ENCODE measurements at regions not wholly inside any gene's neighbourhood (a gene's known extent, or its start where the extent isn't known, plus 50 kb on each side); places are given as distances from the start of the nearest gene placed in this dataset.

- DNase-seq (ENCODE audit: low read depth): no peak
- no peak overlapping the region for H3K4me3 ChIP-seq (ENCODE audit: low read length)
- TF ChIP-seq, protein P1, sequence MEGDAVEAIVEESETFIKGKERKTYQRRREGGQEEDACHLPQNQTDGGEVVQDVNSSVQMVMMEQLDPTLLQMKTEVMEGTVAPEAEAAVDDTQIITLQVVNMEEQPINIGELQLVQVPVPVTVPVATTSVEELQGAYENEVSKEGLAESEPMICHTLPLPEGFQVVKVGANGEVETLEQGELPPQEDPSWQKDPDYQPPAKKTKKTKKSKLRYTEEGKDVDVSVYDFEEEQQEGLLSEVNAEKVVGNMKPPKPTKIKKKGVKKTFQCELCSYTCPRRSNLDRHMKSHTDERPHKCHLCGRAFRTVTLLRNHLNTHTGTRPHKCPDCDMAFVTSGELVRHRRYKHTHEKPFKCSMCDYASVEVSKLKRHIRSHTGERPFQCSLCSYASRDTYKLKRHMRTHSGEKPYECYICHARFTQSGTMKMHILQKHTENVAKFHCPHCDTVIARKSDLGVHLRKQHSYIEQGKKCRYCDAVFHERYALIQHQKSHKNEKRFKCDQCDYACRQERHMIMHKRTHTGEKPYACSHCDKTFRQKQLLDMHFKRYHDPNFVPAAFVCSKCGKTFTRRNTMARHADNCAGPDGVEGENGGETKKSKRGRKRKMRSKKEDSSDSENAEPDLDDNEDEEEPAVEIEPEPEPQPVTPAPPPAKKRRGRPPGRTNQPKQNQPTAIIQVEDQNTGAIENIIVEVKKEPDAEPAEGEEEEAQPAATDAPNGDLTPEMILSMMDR (conservative IDR thresholded peaks at IDR 0.05; ENCODE audit: low read depth, low read length): no peak
These were observed 883.1 kb downstream of the TTLL7 start for GRCh38 chr1:83115785-83116184.

GRCh38 chr1:83114136-83114834, 884.6 kb downstream of the TTLL7 start:
- TF ChIP-seq, protein P1 (conservative IDR thresholded peaks at IDR 0.05; ENCODE audit: low read depth, low read length): no peak
- DNase-seq (ENCODE audit: low read depth): no peak
- H3K4me3 ChIP-seq (ENCODE audit: low read length): no peak overlapping the region

GRCh38 chr1:83113652-83114051, 885.3 kb downstream of the TTLL7 start:
- TF ChIP-seq, protein P1 (conservative IDR thresholded peaks at IDR 0.05; ENCODE audit: low read depth, low read length): no peak
- no peak for DNase-seq (ENCODE audit: low read depth)
- H3K4me3 ChIP-seq (ENCODE audit: low read length): no peak overlapping the region

DNA sequence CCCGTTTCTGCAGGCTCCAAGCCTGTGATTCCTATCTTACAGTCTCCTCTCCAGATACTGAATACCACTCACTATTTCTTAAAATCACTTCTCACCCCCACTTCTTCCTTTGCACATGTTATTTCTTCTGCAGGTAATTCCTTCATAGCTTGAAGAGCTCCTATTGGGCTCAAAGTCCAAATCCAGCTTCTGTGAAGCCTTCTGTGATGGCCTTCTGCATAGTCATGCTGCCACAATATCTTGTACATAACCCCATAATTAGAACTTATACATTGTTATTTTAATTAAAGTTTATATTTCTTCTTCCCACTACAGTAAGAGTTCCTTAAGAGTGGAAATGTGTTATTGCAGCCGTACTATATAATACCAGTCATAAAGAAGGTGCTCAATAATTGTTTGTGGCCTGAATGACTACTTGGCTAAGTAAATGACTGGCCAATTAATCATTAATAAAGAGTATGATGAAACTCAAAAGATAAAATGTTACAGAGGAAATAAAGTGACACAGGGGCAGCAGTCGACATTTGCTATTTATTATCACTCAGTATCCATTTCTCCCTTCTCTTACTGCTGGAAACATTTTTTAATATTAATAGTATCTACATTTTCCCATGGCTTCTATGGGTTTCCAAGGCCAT, 886.6 kb downstream of the TTLL7 start:
- H3K4me3 ChIP-seq (ENCODE audit: low read length): no peak overlapping the region
- TF ChIP-seq, protein P1 (conservative IDR thresholded peaks at IDR 0.05; ENCODE audit: low read depth, low read length): no peak
- DNase-seq (ENCODE audit: low read depth): no peak

GRCh38 chr1:83110156-83110555, 888.8 kb downstream of the TTLL7 start:
- no peak overlapping the region for H3K4me3 ChIP-seq (ENCODE audit: low read length)
- TF ChIP-seq, protein P1 (conservative IDR thresholded peaks at IDR 0.05; ENCODE audit: low read depth, low read length): no peak
- no peak for DNase-seq (ENCODE audit: low read depth)

GRCh38 chr1:83109692-83110091, 889.2 kb downstream of the TTLL7 start:
- H3K4me3 ChIP-seq (ENCODE audit: low read length): no peak overlapping the region
- DNase-seq (ENCODE audit: low read depth): no peak
- TF ChIP-seq, protein P1 (conservative IDR thresholded peaks at IDR 0.05; ENCODE audit: low read depth, low read length): no peak

- DNase-seq (ENCODE audit: low read depth): no peak
- TF ChIP-seq, protein P1 (conservative IDR thresholded peaks at IDR 0.05; ENCODE audit: low read depth, low read length): no peak
- no peak overlapping the region for H3K4me3 ChIP-seq (ENCODE audit: low read length)
These were observed 894.4 kb downstream of the TTLL7 start for GRCh38 chr1:83104558-83104957.

Measured in retinal pigment epithelial cell (primary cell).